PC-3 (cell line): ENCODE measurements at regions not wholly inside any gene's neighbourhood (a gene's known extent, or its start where the extent isn't known, plus 50 kb on each side); places are given as distances from the start of the nearest gene placed in this dataset.

Experiments used
- ATAC-seq: fragments of 200-7000 bp; cut with Tn5 transposase; 2 replicates; pipeline ENCODE4 v1.9.1; 2020; ENCODE audit warnings: mild to moderate bottlenecking, moderate library complexity
- BruUV-seq: library from RNA; stranded (reverse); fragments of 400-500 nt; replicated peaks from 2 replicates; lab custom pipeline; 2021; lab: Mats Ljungman, UMichigan
- CTCF ChIA-PET: fragments of 300-600 bp; sonication (Branson Sonifier 250); formaldehyde crosslinking; loops from one replicate; lab custom pipeline; 2022; ENCODE audit warnings: antibody characterized with exemption; lab: Charles Lee
- POLR2A ChIA-PET: fragments of 300-600 bp; sonication (Branson Sonifier 250); formaldehyde crosslinking; loops from one replicate; lab custom pipeline; 2022; ENCODE audit warnings: antibody characterized with exemption; ENCODE audit not compliant: unreplicated experiment; lab: Charles Lee
- DNase-seq: peaks from one replicate; pipeline ENCODE4 v3.0.0-alpha.2; 2015
- H2AFZ ChIP-seq: fragments of 300-600 bp; sonication (generic); 2 replicates; pipeline ENCODE4 v1.6.0; 2016; ENCODE audit warnings: antibody characterized with exemption, low read length
- H3F3A ChIP-seq: fragments of 300-600 bp; sonication (generic); one replicate; pipeline ENCODE4 v1.6.0; 2017; ENCODE audit warnings: antibody characterized with exemption, low read length, control low read depth, mild to moderate bottlenecking; ENCODE audit not compliant: unreplicated experiment
- H3K27ac ChIP-seq: fragments of 300-600 bp; sonication (generic); 2 replicates; pipeline ENCODE4 v1.5.1; 2016; ENCODE audit warnings: mild to moderate bottlenecking, low read length
- H3K27me3 ChIP-seq: fragments of 300-600 bp; sonication (generic); 2 replicates; pipeline ENCODE4 v1.6.1; 2016; ENCODE audit warnings: low read length, mixed read lengths
- H3K36me3 ChIP-seq: fragments of 300-600 bp; sonication (generic); 2 replicates; pipeline ENCODE4 v1.6.1; 2016; ENCODE audit warnings: low read depth, mixed run types, low read length, mixed read lengths
- H3K4me1 ChIP-seq: fragments of 300-600 bp; sonication (generic); 2 replicates; pipeline ENCODE4 v1.5.1; 2016; ENCODE audit warnings: low read length; ENCODE audit not compliant: insufficient read depth
- H3K4me2 ChIP-seq: fragments of 300-600 bp; sonication (generic); 2 replicates; pipeline ENCODE4 v1.6.0; 2016; ENCODE audit warnings: low read length
- H3K4me3 ChIP-seq: fragments of 300-600 bp; sonication (generic); 2 replicates; pipeline ENCODE4 v1.5.1; 2016; ENCODE audit warnings: mild to moderate bottlenecking, low read length, mixed read lengths
- H3K79me2 ChIP-seq: fragments of 300-600 bp; sonication (generic); 2 replicates; pipeline ENCODE4 v1.6.1; 2017; ENCODE audit warnings: low read length, mixed read lengths
- H3K9ac ChIP-seq: fragments of 300-600 bp; sonication (generic); 2 replicates; pipeline ENCODE4 v1.6.0; 2016; ENCODE audit warnings: mild to moderate bottlenecking, low read length
- H3K9me2 ChIP-seq: fragments of 300-600 bp; sonication (generic); replicated peaks from 2 replicates; pipeline ENCODE4 v1.6.1; 2016; ENCODE audit warnings: mixed run types, low read length, mixed read lengths
- H3K9me3 ChIP-seq: fragments of 300-600 bp; sonication (generic); 2 replicates; pipeline ENCODE4 v1.6.1; 2016; ENCODE audit warnings: low read length, mixed read lengths
- H4K20me1 ChIP-seq: fragments of 300-600 bp; sonication (generic); 2 replicates; pipeline ENCODE4 v1.6.1; 2016; ENCODE audit warnings: low read length, mixed read lengths
- EZH2 ChIP-seq: fragments of 300-600 bp; sonication (generic); IDR thresholded peaks from one replicate; pipeline ENCODE4 v1.6.1; 2017; ENCODE audit warnings: antibody characterized with exemption, mild to moderate bottlenecking, low read length; ENCODE audit not compliant: unreplicated experiment
- EZH2phosphoT487 ChIP-seq: fragments of 300-600 bp; sonication (generic); IDR thresholded peaks from 2 replicates; pipeline ENCODE4 v1.6.1; 2018; ENCODE audit warnings: mild to moderate bottlenecking, antibody characterized with exemption, low read length, borderline replicate concordance
- intact Hi-C: fragments of 100-400 bp; cut with micrococcal nuclease; formaldehyde crosslinking; loops from 2 replicates; pipeline ENCODE4 v1.9.0; 2023
- TF ChIP-seq, protein P1 (sequence below): fragments of 300-600 bp; sonication (generic); conservative IDR thresholded peaks from 2 replicates; pipeline ENCODE4 v1.5.1; 2017; ENCODE audit warnings: antibody characterized with exemption, low read depth, mild to moderate bottlenecking, low read length

DNA sequence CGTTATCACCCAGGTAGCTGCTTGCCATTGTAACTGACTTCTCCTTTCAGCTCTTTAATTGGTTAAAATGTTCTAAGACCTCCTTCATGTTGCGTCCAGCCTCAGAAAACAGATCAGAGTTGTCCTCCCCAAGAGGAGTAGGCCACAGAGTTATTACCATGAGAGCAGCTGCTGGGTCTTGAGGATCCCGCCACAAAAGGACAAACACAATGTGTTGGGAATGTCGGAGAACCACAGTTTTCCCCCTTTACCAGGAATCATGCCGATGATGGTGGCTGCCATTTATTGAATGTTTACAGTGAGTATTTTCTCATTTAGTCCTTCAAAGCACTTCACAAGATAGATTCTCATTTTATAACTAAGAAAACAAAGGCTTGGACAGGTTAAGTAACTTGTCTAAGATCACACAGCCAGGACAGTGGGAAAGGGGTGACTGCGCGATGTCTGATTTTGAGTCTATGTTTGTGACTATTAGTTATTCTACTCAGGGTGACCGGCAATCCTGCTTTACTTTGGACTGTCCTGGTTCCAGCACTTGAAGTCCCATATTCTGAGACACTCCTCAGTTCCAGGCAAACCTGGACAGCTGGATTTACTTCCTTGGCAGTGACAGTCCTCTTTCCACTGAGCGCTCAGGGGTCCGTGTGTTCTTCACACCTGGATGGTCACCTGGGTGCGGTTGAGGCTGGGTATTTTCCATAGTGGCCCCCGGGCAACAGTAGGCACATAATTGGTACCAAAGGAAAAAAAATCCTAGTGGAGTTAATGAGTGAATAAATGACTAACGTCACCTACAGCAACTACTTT lies 93.6 kb downstream of the LIPG start:
- Histone ChIP-seq H3F3A (no peaks in the 10 kb centered on the region), H3K27ac (peak overlapping the region; percentile 93), H3K9me2 (no peaks in the 10 kb centered on the region), H3K4me3 (no peak overlapping the region), H3K36me3 (no peaks in the 10 kb centered on the region), H3K9ac (peak overlapping the region; percentile 59), H2AFZ (no peak overlapping the region), H3K27me3 (no peaks in the 10 kb centered on the region), H3K4me2 (peak overlapping the region; percentile 44; the same call in 1 of the 2 replicates), H3K79me2 (no peaks in the 10 kb centered on the region), H4K20me1 (no peaks in the 10 kb centered on the region), H3K4me1 (peaks cover 10% of the 10 kb centered on the region), H3K9me3 (no peaks in the 10 kb centered on the region)
- TF ChIP-seq EZH2: no peak
- TF ChIP-seq EZH2phosphoT487: no peak
- TF ChIP-seq, protein P1, sequence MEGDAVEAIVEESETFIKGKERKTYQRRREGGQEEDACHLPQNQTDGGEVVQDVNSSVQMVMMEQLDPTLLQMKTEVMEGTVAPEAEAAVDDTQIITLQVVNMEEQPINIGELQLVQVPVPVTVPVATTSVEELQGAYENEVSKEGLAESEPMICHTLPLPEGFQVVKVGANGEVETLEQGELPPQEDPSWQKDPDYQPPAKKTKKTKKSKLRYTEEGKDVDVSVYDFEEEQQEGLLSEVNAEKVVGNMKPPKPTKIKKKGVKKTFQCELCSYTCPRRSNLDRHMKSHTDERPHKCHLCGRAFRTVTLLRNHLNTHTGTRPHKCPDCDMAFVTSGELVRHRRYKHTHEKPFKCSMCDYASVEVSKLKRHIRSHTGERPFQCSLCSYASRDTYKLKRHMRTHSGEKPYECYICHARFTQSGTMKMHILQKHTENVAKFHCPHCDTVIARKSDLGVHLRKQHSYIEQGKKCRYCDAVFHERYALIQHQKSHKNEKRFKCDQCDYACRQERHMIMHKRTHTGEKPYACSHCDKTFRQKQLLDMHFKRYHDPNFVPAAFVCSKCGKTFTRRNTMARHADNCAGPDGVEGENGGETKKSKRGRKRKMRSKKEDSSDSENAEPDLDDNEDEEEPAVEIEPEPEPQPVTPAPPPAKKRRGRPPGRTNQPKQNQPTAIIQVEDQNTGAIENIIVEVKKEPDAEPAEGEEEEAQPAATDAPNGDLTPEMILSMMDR: no peak
- ChIA-PET CTCF (no interaction called here), POLR2A (interaction anchor here (0.6 kb wide), 1 partner anchor 28 kb away, joined by 3 read pairs; no protein-coding TSS in a partner anchor)
- ATAC-seq: no peak
- BruUV-seq: no TSS peak
- DNase-seq: no peak
- intact Hi-C loops: no loop called here

DNA sequence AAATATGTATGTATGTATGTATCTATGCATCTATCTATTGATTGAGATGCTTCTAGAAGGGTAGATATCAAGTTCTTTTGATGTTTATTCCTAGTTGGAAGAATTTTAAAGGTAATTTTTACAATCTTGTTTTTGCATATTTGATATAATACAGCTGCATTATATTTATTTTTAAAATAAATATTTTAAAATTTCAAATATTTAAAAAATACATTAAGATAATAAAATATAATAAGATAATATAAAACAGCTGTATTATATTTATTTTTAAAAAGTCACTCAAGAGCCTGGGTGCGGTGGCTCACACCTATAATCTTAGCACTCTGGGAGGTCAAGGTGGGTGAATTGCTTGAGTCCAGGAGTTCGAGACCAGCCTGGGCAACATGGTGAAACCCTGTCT lies 92.5 kb downstream of the LIPG start:
- Histone ChIP-seq H3K4me2 (no peak overlapping the region), H3K27me3 (no peaks in the 10 kb centered on the region), H3K9me2 (no peaks in the 10 kb centered on the region), H3K9me3 (no peaks in the 10 kb centered on the region), H3K27ac (no peak overlapping the region), H3K36me3 (no peaks in the 10 kb centered on the region), H2AFZ (no peak overlapping the region), H3F3A (no peaks in the 10 kb centered on the region), H3K4me1 (peaks cover 10% of the 10 kb centered on the region), H3K9ac (no peak overlapping the region), H3K4me3 (no peak overlapping the region), H3K79me2 (no peaks in the 10 kb centered on the region), H4K20me1 (no peaks in the 10 kb centered on the region)
- TF ChIP-seq EZH2: no peak
- no peak for TF ChIP-seq EZH2phosphoT487
- TF ChIP-seq, protein P1: no peak
- ATAC-seq (no peak), DNase-seq (no peak)
- CTCF ChIA-PET: no interaction called here
- BruUV-seq: no TSS peak
- POLR2A ChIA-PET: no interaction called here
- intact Hi-C loops: no loop called here
